ENCODE measurements at regions not wholly inside any gene's neighbourhood (a gene's known extent, or its start where the extent isn't known, plus 50 kb on each side); places are given as distances from the start of the nearest gene placed in this dataset.

- TF ChIP-seq, protein P1, sequence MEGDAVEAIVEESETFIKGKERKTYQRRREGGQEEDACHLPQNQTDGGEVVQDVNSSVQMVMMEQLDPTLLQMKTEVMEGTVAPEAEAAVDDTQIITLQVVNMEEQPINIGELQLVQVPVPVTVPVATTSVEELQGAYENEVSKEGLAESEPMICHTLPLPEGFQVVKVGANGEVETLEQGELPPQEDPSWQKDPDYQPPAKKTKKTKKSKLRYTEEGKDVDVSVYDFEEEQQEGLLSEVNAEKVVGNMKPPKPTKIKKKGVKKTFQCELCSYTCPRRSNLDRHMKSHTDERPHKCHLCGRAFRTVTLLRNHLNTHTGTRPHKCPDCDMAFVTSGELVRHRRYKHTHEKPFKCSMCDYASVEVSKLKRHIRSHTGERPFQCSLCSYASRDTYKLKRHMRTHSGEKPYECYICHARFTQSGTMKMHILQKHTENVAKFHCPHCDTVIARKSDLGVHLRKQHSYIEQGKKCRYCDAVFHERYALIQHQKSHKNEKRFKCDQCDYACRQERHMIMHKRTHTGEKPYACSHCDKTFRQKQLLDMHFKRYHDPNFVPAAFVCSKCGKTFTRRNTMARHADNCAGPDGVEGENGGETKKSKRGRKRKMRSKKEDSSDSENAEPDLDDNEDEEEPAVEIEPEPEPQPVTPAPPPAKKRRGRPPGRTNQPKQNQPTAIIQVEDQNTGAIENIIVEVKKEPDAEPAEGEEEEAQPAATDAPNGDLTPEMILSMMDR (IDR thresholded peaks at IDR 0.05): no peak
Measured at GRCh38 chr11:70775386-70776075, 377.2 kb downstream of the CTTN start.

DNA sequence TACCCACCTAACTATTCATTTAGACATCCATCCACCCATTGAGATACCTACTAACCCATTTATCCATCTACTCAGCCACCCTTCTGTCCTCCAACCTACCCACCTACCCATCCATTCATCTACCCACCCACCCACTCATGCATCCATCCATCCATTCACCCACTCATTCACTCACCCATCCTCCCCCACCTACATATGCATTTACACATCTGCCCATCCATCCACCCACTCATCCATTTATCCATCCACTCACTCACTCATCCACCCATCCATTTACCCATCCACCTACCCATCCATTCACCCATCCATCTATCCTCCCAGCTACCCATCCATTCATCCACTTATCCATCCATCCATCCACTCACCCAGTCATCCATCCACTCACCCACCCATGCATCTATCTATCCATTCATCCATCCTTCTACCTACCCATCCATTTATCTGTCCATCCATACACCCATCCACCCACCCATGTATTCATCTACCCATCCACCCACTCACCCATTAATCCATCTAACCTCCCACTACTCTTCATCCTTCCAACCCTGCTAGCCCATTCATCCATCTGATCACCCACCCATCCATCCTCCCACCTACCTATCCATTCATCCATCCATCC is 378.7 kb downstream of the CTTN start:
- TF ChIP-seq, protein P1 (IDR thresholded peaks at IDR 0.05): no peak

GRCh38 chr11:70778883-70779282 is 380.6 kb downstream of the CTTN start:
- TF ChIP-seq, protein P1 (IDR thresholded peaks at IDR 0.05): no peak

GRCh38 chr11:70779433-70780245 is 381.3 kb downstream of the CTTN start:
- TF ChIP-seq, protein P1 (IDR thresholded peaks at IDR 0.05): no peak

GRCh38 chr11:70780246-70780535 is 381.9 kb downstream of the CTTN start:
- TF ChIP-seq, protein P1 (IDR thresholded peaks at IDR 0.05): no peak

- TF ChIP-seq, protein P1 (IDR thresholded peaks at IDR 0.05): no peak
Measured at GRCh38 chr11:70782401-70782913, 384.1 kb downstream of the CTTN start.

GRCh38 chr11:70783356-70783755 is 385.0 kb downstream of the CTTN start:
- TF ChIP-seq, protein P1 (IDR thresholded peaks at IDR 0.05): no peak

Measured in LNCAP (cell line).